Endodermal cell (in vitro differentiated cells): ENCODE measurements at regions not wholly inside any gene's neighbourhood (a gene's known extent, or its start where the extent isn't known, plus 50 kb on each side); places are given as distances from the start of the nearest gene placed in this dataset.

Experiments used
- DNase-seq: peaks from one replicate; pipeline ENCODE4 v3.0.0-alpha.2; 2017
- H3K27ac ChIP-seq: 2 replicates; pipeline ENCODE4 v1.5.1; 2013; ENCODE audit warnings: mild to moderate bottlenecking, low read depth, low read length, moderate library complexity
- H3K27me3 ChIP-seq: 2 replicates; pipeline ENCODE4 v1.6.1; 2013; ENCODE audit warnings: mild to moderate bottlenecking, low read length, moderate library complexity; ENCODE audit not compliant: insufficient read depth, control insufficient read depth, poor library complexity, severe bottlenecking
- H3K36me3 ChIP-seq: 2 replicates; pipeline ENCODE4 v1.7.0; 2013; ENCODE audit warnings: mild to moderate bottlenecking, low read length, moderate library complexity; ENCODE audit not compliant: control insufficient read depth, insufficient read depth
- H3K4me1 ChIP-seq: one replicate; pipeline ENCODE4 v1.7.0; 2013; ENCODE audit warnings: low read length; ENCODE audit not compliant: control insufficient read depth, insufficient read depth
- H3K4me3 ChIP-seq: 2 replicates; pipeline ENCODE4 v1.5.1; 2013; ENCODE audit warnings: mild to moderate bottlenecking, low read length, moderate library complexity
- H3K9ac ChIP-seq: 2 replicates; pipeline ENCODE4 v1.6.1; 2013; ENCODE audit warnings: mild to moderate bottlenecking, low read length, moderate library complexity; ENCODE audit not compliant: poor library complexity, severe bottlenecking; ENCODE audit errors: extremely low read depth
- H3K9me3 ChIP-seq: 2 replicates; pipeline ENCODE4 v1.6.1; 2013; ENCODE audit warnings: mild to moderate bottlenecking, low read length, moderate library complexity; ENCODE audit not compliant: control insufficient read depth
- H3K27ac Mint-ChIP-seq: 2 replicates; pipeline ENCODE4 v1.8.0; 2020; ENCODE audit warnings: mixed read lengths
- H3K27me3 Mint-ChIP-seq: 2 replicates; pipeline ENCODE4 v1.8.0; 2021; ENCODE audit warnings: mild to moderate bottlenecking, mixed read lengths; ENCODE audit not compliant: insufficient read depth
- H3K36me3 Mint-ChIP-seq: 2 replicates; pipeline ENCODE4 v1.8.0; 2020; ENCODE audit warnings: low read depth, mixed read lengths
- H3K4me1 Mint-ChIP-seq: 2 replicates; pipeline ENCODE4 v1.8.0; 2020; ENCODE audit warnings: mixed read lengths
- H3K4me3 Mint-ChIP-seq: 2 replicates; pipeline ENCODE4 v1.8.0; 2020; ENCODE audit warnings: mild to moderate bottlenecking, moderate library complexity, mixed read lengths
- H3K9me3 Mint-ChIP-seq: 2 replicates; pipeline ENCODE4 v1.8.0; 2020; ENCODE audit warnings: mild to moderate bottlenecking, mixed read lengths
- CTCF ChIP-seq: fragments of 200-600 bp; sonication (generic); conservative IDR thresholded peaks from 2 replicates; pipeline ENCODE4 v1.5.0; 2021; ENCODE audit warnings: antibody characterized with exemption, mild to moderate bottlenecking
- WGBS, 2 experiments: methylation state at CpG; one replicate each; pipeline versions ENCODE4 v1.1.5 to v1.1.7; 2013; ENCODE audit warnings: missing lambda C conversion rate in 2 of 2, mixed read lengths in 1 of 2; ENCODE audit not compliant: insufficient coverage in 1 of 2, insufficient read length in 1 of 2; 5-methylcytosine and 5-hydroxymethylcytosine counted together

- no peak overlapping the region for H3K9ac ChIP-seq
- no peaks in the 10 kb centered on the region for H3K4me1 ChIP-seq
- peaks cover 3% of the 10 kb centered on the region for H3K4me1 Mint-ChIP-seq
- H3K36me3 ChIP-seq, result no peaks in the 10 kb centered on the region
- no peaks in the 10 kb centered on the region for H3K9me3 Mint-ChIP-seq
- TF ChIP-seq CTCF, result no peak
- no peak overlapping the region for H3K4me3 ChIP-seq
- no peaks in the 10 kb centered on the region for H3K9me3 ChIP-seq
- H3K27me3 Mint-ChIP-seq, result peaks cover 23% of the 10 kb centered on the region
- H3K27ac Mint-ChIP-seq, result no peak overlapping the region
- no peak for DNase-seq
- peaks cover 22% of the 10 kb centered on the region for H3K27me3 ChIP-seq
- H3K27ac ChIP-seq, result no peak overlapping the region
- H3K36me3 Mint-ChIP-seq, result no peaks in the 10 kb centered on the region
- no peak overlapping the region for H3K4me3 Mint-ChIP-seq
- WGBS, 2 experiments, result 93 to 96% methylated on average over 3 of the region's 3 CpGs
Observed at GRCh38 chr9:124183772-124184171, 74.0 kb upstream of the NEK6 start.

GRCh38 chr9:124185413-124185812 is 72.3 kb upstream of the NEK6 start:
- H3K9me3 ChIP-seq, result no peaks in the 10 kb centered on the region
- no peak for DNase-seq
- no peaks in the 10 kb centered on the region for H3K9me3 Mint-ChIP-seq
- no peak overlapping the region for H3K9ac ChIP-seq
- H3K36me3 ChIP-seq, result no peaks in the 10 kb centered on the region
- peaks cover 9% of the 10 kb centered on the region for H3K4me1 Mint-ChIP-seq
- no peaks in the 10 kb centered on the region for H3K36me3 Mint-ChIP-seq
- H3K27me3 ChIP-seq, result peaks cover 22% of the 10 kb centered on the region
- peaks cover 20% of the 10 kb centered on the region for H3K27me3 Mint-ChIP-seq
- H3K4me3 ChIP-seq, result no peak overlapping the region
- no peaks in the 10 kb centered on the region for H3K4me1 ChIP-seq
- H3K27ac ChIP-seq, result no peak overlapping the region
- no peak for TF ChIP-seq CTCF
- no peak overlapping the region for H3K27ac Mint-ChIP-seq
- WGBS, 2 experiments, result 84 to 93% methylated on average over 5 of the region's 5 CpGs
- no peak overlapping the region for H3K4me3 Mint-ChIP-seq

DNA sequence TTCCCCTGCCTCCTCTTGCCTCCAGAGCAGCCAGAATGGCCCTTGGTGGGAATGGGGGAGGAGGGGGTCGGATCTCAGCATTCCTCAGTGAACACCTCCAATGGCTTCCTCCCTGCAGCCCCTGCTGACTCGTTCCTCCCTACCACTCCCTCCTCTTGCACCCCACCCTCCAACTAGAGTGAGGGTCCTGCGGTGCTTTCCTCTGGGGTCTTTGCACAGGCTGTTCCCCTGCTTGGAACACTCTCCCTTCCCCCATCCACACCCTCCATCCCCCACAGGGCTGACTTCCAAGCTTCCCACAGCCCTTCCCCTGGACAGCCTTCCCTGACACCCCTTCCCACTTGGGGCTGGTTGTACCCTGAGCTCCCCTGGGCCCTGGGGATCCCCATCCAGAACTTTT is 70.4 kb upstream of the NEK6 start:
- Mint-ChIP-seq H3K27ac (no peak overlapping the region), H3K9me3 (no peaks in the 10 kb centered on the region), H3K4me1 (peaks cover 9% of the 10 kb centered on the region), H3K27me3 (peaks cover 14% of the 10 kb centered on the region), H3K36me3 (no peaks in the 10 kb centered on the region), H3K4me3 (no peak overlapping the region)
- no peak overlapping the region for H3K4me3 ChIP-seq
- H3K36me3 ChIP-seq, result no peaks in the 10 kb centered on the region
- H3K9ac ChIP-seq, result no peak overlapping the region
- no peaks in the 10 kb centered on the region for H3K9me3 ChIP-seq
- DNase-seq, result no peak
- 76 to 80% methylated on average over 1 to 3 of the region's 3 CpGs for WGBS, 2 experiments
- H3K27ac ChIP-seq, result no peak overlapping the region
- TF ChIP-seq CTCF, result no peak
- peaks cover 32% of the 10 kb centered on the region for H3K27me3 ChIP-seq
- H3K4me1 ChIP-seq, result no peaks in the 10 kb centered on the region
